ENCODE measurements at regions not wholly inside any gene's neighbourhood (a gene's known extent, or its start where the extent isn't known, plus 50 kb on each side); places are given as distances from the start of the nearest gene placed in this dataset.

- no peak for DNase-seq
- no peak overlapping the region for H3K4me3 ChIP-seq
- H3K9me3 ChIP-seq, result no peaks in the 10 kb centered on the region
- TF ChIP-seq CTCF (IDR thresholded peaks at IDR 0.05), result no peak
- H3K36me3 ChIP-seq, result no peaks in the 10 kb centered on the region
- H3K27ac ChIP-seq, result no peak overlapping the region
- H3K27me3 ChIP-seq, result no peaks in the 10 kb centered on the region
- intact Hi-C loops (cut with DNase I; ENCODE audit: low total_unique reads), result no loop called here
- no peaks in the 10 kb centered on the region for H3K4me1 ChIP-seq
Observed at GRCh38 chr3:74288761-74289160, 325.7 kb downstream of the CNTN3 start.

- H3K27ac ChIP-seq, result no peak overlapping the region
- H3K36me3 ChIP-seq, result no peaks in the 10 kb centered on the region
- no peaks in the 10 kb centered on the region for H3K4me1 ChIP-seq
- intact Hi-C loops (cut with DNase I; ENCODE audit: low total_unique reads), result no loop called here
- DNase-seq, result no peak
- no peak for TF ChIP-seq CTCF (IDR thresholded peaks at IDR 0.05)
- no peak overlapping the region for H3K4me3 ChIP-seq
- no peaks in the 10 kb centered on the region for H3K27me3 ChIP-seq
- H3K9me3 ChIP-seq, result no peaks in the 10 kb centered on the region
Observed at GRCh38 chr3:74287557-74287956, 326.9 kb downstream of the CNTN3 start.

- Histone ChIP-seq H3K4me1 (no peaks in the 10 kb centered on the region), H3K36me3 (no peaks in the 10 kb centered on the region), H3K27me3 (no peaks in the 10 kb centered on the region), H3K4me3 (no peak overlapping the region), H3K9me3 (peaks cover 0 to 8% (median 0%) of the 10 kb centered on the region in 3 donors), H3K27ac (no peak overlapping the region)
- no peak for TF ChIP-seq CTCF (IDR thresholded peaks at IDR 0.05)
- intact Hi-C loops (cut with DNase I; ENCODE audit: low total_unique reads), result no loop called here
- no peak for DNase-seq
Observed at GRCh38 chr3:74282202-74282601, 332.3 kb downstream of the CNTN3 start.

GRCh38 chr3:74281705-74282104, 332.8 kb downstream of the CNTN3 start:
- peaks cover 0 to 8% (median 0%) of the 10 kb centered on the region in 3 donors for H3K9me3 ChIP-seq
- H3K36me3 ChIP-seq, result no peaks in the 10 kb centered on the region
- intact Hi-C loops (cut with DNase I; ENCODE audit: low total_unique reads), result no loop called here
- no peaks in the 10 kb centered on the region for H3K27me3 ChIP-seq
- H3K4me1 ChIP-seq, result no peaks in the 10 kb centered on the region
- no peak for DNase-seq
- H3K4me3 ChIP-seq, result no peak overlapping the region
- no peak for TF ChIP-seq CTCF (IDR thresholded peaks at IDR 0.05)
- H3K27ac ChIP-seq, result no peak overlapping the region

- intact Hi-C loops (cut with DNase I; ENCODE audit: low total_unique reads), result no loop called here
- H3K27me3 ChIP-seq, result no peaks in the 10 kb centered on the region
- no peak for TF ChIP-seq CTCF (IDR thresholded peaks at IDR 0.05)
- peaks cover 0 to 8% (median 0%) of the 10 kb centered on the region in 3 donors for H3K9me3 ChIP-seq
- no peaks in the 10 kb centered on the region for H3K4me1 ChIP-seq
- H3K36me3 ChIP-seq, result no peaks in the 10 kb centered on the region
- H3K4me3 ChIP-seq, result no peak overlapping the region
- H3K27ac ChIP-seq, result no peak overlapping the region
- no peak for DNase-seq
Observed at GRCh38 chr3:74273555-74274402, 340.7 kb downstream of the CNTN3 start.

All from tibial artery (tissue), 4 donors.